ENCODE measurements at regions not wholly inside any gene's neighbourhood (a gene's known extent, or its start where the extent isn't known, plus 50 kb on each side); places are given as distances from the start of the nearest gene placed in this dataset.
"Not testable (repeated sequence)": the region's sequence is repeated elsewhere in the genome, so short reads cannot be mapped to it uniquely, and the experiment has no call there.

- Mint-ChIP-seq H3K27me3 (ENCODE audit: low read depth) (no peaks in the 10 kb centered on the region), H3K36me3 (ENCODE audit: insufficient read depth) (no peaks in the 10 kb centered on the region), H3K9me3 (peaks cover 5% of the 10 kb centered on the region), H3K4me3 (no peak overlapping the region), H3K4me1 (ENCODE audit: low read depth) (no peaks in the 10 kb centered on the region)
- no peak for DNase-seq
- ATAC-seq, result no peak
Observed at GRCh38 chr4:187910741-187911140, 84.8 kb upstream of the ZFP42 start.

- ATAC-seq; H3K4me3 Mint-ChIP-seq; H3K4me1 Mint-ChIP-seq (ENCODE audit: low read depth); H3K27me3 Mint-ChIP-seq (ENCODE audit: low read depth); H3K36me3 Mint-ChIP-seq (ENCODE audit: insufficient read depth); DNase-seq: not testable (repeated sequence)
- H3K9me3 Mint-ChIP-seq, result peaks cover 16% of the 10 kb centered on the region
Observed at GRCh38 chr4:187915406-187915805, 80.2 kb upstream of the ZFP42 start.

- ATAC-seq (no peak), DNase-seq (no peak)
- Mint-ChIP-seq H3K4me3 (no peak overlapping the region), H3K27me3 (ENCODE audit: low read depth) (no peaks in the 10 kb centered on the region), H3K9me3 (peaks cover 24% of the 10 kb centered on the region), H3K4me1 (ENCODE audit: low read depth) (no peaks in the 10 kb centered on the region), H3K36me3 (ENCODE audit: insufficient read depth) (no peaks in the 10 kb centered on the region)
Observed at GRCh38 chr4:187919966-187920365, 75.6 kb upstream of the ZFP42 start.

GRCh38 chr4:187921946-187922623, 73.5 kb upstream of the ZFP42 start:
- H3K36me3 Mint-ChIP-seq (ENCODE audit: insufficient read depth), result no peaks in the 10 kb centered on the region
- H3K27me3 Mint-ChIP-seq (ENCODE audit: low read depth), result no peaks in the 10 kb centered on the region
- no peak overlapping the region for H3K4me3 Mint-ChIP-seq
- no peak for DNase-seq
- no peaks in the 10 kb centered on the region for H3K4me1 Mint-ChIP-seq (ENCODE audit: low read depth)
- H3K9me3 Mint-ChIP-seq, result peaks cover 30% of the 10 kb centered on the region
- no peak for ATAC-seq

- H3K36me3 Mint-ChIP-seq (ENCODE audit: insufficient read depth), result no peaks in the 10 kb centered on the region
- no peak for DNase-seq
- no peaks in the 10 kb centered on the region for H3K27me3 Mint-ChIP-seq (ENCODE audit: low read depth)
- peaks cover 22% of the 10 kb centered on the region for H3K9me3 Mint-ChIP-seq
- no peaks in the 10 kb centered on the region for H3K4me1 Mint-ChIP-seq (ENCODE audit: low read depth)
- ATAC-seq, result no peak
- no peak overlapping the region for H3K4me3 Mint-ChIP-seq
Observed at GRCh38 chr4:187929024-187929423, 66.5 kb upstream of the ZFP42 start.

GRCh38 chr4:187934766-187935165, 60.8 kb upstream of the ZFP42 start:
- Mint-ChIP-seq H3K4me1 (ENCODE audit: low read depth) (no peaks in the 10 kb centered on the region), H3K27me3 (ENCODE audit: low read depth) (no peaks in the 10 kb centered on the region), H3K4me3 (no peak overlapping the region), H3K36me3 (ENCODE audit: insufficient read depth) (no peaks in the 10 kb centered on the region), H3K9me3 (peaks cover 9% of the 10 kb centered on the region)
- no peak for DNase-seq
- no peak for ATAC-seq

- ATAC-seq, result no peak
- Mint-ChIP-seq H3K36me3 (ENCODE audit: insufficient read depth) (no peaks in the 10 kb centered on the region), H3K4me1 (ENCODE audit: low read depth) (no peaks in the 10 kb centered on the region), H3K9me3 (peaks cover 5% of the 10 kb centered on the region), H3K27me3 (ENCODE audit: low read depth) (no peaks in the 10 kb centered on the region), H3K4me3 (no peak overlapping the region)
- DNase-seq, result no peak
Observed at GRCh38 chr4:187937557-187937956, 58.0 kb upstream of the ZFP42 start.

GRCh38 chr4:187940299-187940698, 55.3 kb upstream of the ZFP42 start:
- Mint-ChIP-seq H3K9me3 (peaks cover 5% of the 10 kb centered on the region), H3K36me3 (ENCODE audit: insufficient read depth) (no peaks in the 10 kb centered on the region), H3K27me3 (ENCODE audit: low read depth) (no peaks in the 10 kb centered on the region), H3K4me1 (ENCODE audit: low read depth) (no peaks in the 10 kb centered on the region), H3K4me3 (no peak overlapping the region)
- ATAC-seq, result no peak
- DNase-seq, result no peak

GRCh38 chr4:187942968-187943367, 52.6 kb upstream of the ZFP42 start:
- DNase-seq, result no peak
- H3K9me3 Mint-ChIP-seq, result peaks cover 5% of the 10 kb centered on the region
- no peaks in the 10 kb centered on the region for H3K36me3 Mint-ChIP-seq (ENCODE audit: insufficient read depth)
- no peaks in the 10 kb centered on the region for H3K4me1 Mint-ChIP-seq (ENCODE audit: low read depth)
- no peaks in the 10 kb centered on the region for H3K27me3 Mint-ChIP-seq (ENCODE audit: low read depth)
- no peak overlapping the region for H3K4me3 Mint-ChIP-seq
- ATAC-seq, result no peak

- no peak for DNase-seq
- Mint-ChIP-seq H3K9me3 (peaks cover 4% of the 10 kb centered on the region), H3K36me3 (ENCODE audit: insufficient read depth) (no peaks in the 10 kb centered on the region), H3K4me3 (no peak overlapping the region), H3K4me1 (ENCODE audit: low read depth) (no peaks in the 10 kb centered on the region), H3K27me3 (ENCODE audit: low read depth) (no peaks in the 10 kb centered on the region)
- ATAC-seq, result no peak
Observed at GRCh38 chr4:187944179-187944578, 51.4 kb upstream of the ZFP42 start.
